OCI-M2 (cell line): ENCODE measurements at regions not wholly inside any gene's neighbourhood (a gene's known extent, or its start where the extent isn't known, plus 50 kb on each side); places are given as distances from the start of the nearest gene placed in this dataset.
"Not testable (repeated sequence)": the region's sequence is repeated elsewhere in the genome, so short reads cannot be mapped to it uniquely, and the experiment has no call there.

Experiments
- DNase-seq: peaks from one replicate; lab custom pipeline; 2025; ENCODE audit not compliant: unreplicated experiment; lab: John Stamatoyannopoulos, UW

DNA sequence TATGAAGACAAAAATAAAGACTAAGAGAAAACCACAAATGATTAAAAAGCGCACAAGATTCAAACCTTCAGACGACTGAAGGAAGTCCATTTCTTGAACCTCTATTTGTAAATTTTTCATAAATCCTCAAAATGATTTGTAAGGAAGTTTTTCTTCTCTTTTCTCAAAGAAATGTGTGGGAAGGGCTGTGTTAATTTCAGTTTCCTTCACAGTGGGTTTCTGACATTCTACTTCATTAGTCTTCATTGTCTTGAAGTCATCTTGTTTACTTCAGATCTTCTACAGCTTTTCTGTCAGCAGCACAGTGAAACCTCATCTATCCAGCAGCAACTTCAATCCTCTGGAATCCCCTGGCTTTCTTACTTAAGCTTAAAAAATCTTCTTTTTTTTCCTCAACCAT lies 87.6 kb upstream of the MYLIP start:
- no peak for DNase-seq

DNA sequence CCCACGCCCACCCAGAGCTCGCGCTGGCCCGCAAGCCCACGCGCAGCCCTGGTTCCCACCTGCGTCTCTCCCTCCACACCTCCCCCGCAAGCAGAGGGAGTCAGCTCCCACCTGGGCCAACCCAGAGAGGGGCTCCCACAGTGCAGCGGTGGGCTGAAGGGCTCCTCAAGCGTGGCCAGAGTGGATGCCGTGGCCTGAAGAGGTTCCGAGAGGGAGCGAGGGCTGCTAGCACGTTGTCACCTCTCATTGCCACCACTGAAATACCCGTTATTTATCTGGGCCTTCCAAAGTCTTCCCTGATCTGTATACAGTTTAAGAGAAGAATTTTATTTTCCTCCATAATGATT lies 88.3 kb upstream of the MYLIP start:
- no peak for DNase-seq

DNA sequence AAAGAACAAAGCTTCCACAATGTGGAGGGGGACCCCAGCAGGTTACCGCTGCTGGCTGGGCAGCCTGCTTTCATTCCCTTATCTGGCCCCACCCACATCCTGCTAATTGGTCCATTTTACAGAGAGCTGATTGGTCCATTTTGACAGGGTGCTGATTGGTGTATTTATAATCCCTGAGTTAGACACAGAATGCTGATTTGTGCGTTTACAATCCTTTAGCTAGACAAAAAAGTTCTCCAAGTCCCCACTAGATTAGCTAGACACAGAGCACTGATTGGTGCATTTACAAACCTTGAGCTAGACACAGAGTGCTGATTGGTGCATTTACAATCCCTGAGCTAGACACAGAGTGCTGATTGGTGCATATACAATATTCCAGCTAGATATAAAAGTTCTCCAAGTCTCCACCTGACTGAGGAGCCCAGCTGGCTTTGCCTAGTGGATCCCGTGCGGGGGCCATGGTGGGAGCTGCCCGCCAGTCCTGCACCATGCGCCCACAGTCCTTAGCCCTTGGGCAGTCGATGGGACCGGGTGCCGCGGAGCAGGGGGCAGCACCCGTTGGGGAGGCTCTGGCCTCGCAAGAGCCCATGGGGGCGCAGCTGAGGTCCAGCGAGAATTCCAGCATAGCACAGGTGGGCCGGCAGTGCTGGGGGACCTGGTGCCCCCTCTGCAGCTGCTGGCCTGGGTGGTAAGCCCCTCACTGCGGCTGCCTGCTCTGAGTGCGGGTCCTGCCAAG lies 88.8 kb upstream of the MYLIP start:
- DNase-seq, result not testable (repeated sequence)

DNA sequence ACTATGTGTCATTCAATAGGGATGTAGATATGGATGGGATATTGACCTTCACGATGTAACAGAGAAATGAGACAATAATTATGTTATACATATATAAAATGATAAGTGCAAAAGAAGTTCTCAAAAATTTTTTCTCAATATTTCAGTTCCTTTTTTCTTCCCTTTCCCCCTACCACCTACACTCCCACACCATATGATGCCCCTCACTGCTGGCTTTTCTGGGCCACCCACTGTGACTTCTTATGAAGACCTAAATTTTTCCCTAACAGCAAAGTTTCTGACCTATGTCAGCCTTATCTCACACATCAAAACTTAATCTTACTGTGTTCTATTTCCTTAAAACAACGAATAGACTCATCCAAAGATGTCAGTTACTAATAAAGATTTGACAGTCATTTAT lies 89.9 kb upstream of the MYLIP start:
- no peak for DNase-seq

DNA sequence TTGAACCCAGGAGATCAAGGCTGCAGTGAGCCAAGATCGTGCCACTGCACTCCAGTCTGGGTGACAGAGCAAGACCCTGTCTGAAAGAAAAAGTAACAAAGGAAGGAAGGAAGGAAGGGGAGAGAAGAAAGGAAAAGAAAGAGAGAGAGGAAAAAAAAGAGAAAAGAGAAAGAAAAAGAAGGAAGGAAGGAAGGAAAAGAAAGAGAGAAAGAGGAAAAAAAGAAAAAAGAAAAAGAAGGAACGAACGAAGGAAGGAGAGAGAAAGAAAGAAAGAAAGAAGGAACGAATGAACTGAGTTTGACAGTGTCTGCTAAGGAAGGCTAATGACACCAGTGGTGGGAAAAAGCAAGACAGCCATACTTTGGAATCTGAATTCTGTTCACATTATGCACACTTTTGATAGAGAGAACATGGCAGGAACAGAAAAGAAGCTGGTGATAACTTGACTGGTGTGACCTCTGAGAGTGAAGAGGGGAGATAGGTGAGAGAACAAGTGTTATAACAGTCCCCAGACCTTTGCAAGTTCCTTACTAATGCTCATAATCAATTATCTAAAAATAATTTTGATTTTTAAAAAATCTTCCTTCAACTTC lies 93.3 kb upstream of the MYLIP start:
- DNase-seq, result no peak

DNA sequence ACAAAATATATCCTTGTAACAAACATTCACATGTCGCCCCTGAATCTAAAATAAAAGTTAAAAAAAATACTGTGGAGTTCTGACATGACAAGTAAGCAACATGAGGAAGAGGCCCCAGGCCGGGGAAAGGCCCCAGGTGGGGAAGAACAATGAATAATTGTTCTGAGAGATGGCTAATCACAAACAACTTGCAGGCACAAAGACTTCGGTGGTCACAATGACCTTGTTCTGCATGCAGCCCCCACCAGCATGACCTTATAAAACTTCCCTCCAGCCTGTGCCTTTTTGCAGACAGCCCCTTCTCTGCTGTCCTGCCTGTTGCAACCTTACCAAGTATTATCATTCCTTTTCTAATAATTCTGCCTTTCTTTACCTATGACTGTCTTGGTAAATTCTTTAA lies 95.7 kb upstream of the MYLIP start:
- no peak for DNase-seq

DNA sequence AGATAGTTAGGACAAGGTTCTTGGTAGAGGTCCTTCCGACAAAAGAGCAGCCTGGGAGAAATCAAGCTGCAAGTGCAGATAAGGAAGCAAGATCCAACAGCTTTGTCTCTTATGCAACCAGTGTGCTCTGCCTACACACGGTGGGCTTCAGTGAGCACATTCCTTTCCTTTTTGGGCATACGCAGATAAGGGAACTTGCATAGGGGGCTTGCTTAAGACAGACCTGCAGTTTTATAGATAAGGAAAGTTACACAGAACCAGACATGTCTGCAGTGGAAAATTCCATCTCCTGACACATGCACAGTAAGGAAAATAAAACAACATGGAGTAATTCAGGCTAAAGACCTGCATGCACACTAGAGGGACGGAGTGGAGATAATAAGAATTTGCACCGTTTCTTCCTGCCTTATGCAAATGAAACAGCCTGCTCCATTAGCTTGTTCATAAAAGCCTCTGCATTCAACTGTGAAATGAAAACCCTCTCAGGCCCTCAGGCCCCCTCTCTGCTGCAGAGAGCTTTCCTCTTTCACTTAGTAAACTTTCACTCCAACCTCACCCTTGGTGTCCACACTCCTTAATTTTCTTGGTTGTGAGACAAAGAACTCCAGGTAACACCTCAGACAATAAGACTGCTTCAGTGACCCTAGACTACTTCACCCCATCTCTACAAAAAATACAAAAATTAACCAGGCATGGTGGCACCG lies 97.5 kb upstream of the MYLIP start:
- DNase-seq, result peak; percentile 90

DNA sequence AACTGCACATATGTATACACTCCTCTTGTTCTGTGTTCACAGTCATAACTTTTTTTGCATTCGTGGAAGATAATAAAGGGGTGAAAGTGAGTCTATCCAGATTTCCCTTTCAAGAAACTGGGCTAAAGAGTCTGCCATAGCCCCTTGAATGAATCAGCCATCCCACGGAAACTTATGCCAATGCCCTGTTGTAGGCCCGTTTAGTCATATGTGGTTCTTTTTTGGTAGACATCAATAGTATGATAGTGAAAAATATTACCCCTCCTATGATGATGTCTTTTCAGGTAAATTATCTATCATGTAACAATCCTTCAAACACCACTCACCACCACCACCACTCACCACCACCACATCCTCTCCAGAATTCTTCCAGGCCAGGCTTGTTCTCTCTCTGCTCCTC lies 99.9 kb upstream of the MYLIP start:
- DNase-seq, result no peak

DNA sequence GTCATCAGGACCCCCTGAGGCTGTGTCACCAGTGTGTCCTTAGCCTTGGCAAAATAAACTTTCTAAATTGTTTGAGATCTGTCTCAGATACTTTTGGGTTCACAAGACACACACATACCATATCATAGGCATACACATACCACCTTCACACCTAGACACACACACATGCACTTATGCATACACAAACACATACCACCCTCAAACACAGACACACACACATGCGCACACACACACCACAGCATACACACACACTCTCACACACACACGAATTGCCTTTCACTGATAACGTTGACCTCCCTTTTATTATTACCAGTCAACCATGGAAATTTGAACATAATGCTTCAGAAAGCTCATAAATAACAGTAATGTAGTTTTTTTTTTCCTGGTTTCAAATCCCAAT lies 108.6 kb upstream of the MYLIP start:
- no peak for DNase-seq

DNA sequence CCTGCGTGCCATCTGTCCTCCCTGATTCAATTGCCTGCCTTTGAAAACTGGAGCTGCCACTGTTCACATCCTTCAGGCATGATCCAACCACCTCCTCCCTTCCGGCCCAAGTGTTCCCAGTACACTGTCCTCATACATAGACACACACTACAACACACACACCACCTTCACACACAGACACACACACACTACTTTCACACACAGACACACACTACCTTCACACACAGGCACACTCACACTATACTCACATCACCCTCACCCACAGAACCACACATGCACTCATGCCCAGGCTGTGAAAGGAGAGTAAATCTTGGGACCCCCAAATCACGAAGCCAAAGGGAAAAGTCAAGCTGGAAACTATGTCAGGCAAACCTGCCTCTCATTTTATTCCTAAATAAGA lies 109.4 kb upstream of the MYLIP start:
- no peak for DNase-seq

DNA sequence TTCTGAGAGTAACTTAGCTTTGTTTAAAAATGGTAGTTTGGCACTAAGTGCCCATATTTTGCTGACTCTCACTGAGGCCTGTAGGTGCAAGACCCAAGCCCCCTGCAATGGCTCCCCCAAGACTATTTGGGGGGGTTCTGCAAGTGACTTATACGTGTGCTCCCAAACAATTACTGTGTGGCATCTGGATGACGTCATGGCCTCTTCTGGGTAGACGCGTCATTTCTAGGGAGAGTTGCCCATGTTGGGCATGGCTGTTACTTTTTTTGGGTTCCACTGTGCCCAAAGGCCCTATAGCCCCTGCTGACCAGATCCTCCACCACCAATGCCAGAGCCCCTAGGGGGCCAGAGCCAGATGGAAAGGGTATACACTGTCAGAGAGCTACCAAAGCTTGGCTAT lies 110.3 kb upstream of the MYLIP start:
- DNase-seq, result no peak

DNA sequence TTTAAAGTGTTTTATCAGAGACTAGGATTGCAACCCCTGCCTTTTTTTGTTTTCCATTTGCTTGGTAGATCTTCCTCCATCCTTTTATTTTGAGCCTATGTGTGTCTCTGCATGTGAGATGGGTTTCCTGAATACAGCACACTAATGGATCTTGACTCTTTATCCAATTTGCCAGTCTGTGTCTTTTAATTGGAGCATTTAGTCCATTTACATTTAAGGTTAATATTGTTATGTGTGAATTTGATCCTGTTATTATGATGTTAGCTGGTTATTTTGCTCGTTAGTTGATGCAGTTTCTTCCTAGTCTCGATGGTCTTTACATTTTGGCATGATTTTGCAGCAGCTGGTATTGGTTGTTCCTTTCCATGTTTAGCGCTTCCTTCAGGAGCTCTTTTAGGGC lies 114.6 kb upstream of the MYLIP start:
- not testable (repeated sequence) for DNase-seq

DNA sequence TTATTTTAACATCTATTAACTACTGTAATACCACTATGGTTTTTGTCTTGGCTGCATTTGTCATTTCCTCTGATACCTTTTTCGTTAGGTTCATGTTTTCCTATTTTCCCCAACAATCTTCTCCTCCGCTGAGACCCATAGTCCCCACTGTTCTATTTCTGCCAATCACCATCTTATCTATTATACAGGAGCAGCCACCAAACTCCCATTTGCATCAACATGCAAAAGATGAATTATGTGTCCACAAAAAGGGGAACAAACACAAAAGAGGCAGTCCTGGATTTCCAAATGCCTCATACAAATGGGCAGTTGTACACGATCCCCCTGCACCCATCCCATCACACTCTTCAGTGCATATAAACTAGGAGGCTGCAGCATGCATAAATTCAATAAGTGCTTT lies 121.7 kb upstream of the MYLIP start:
- DNase-seq, result no peak

DNA sequence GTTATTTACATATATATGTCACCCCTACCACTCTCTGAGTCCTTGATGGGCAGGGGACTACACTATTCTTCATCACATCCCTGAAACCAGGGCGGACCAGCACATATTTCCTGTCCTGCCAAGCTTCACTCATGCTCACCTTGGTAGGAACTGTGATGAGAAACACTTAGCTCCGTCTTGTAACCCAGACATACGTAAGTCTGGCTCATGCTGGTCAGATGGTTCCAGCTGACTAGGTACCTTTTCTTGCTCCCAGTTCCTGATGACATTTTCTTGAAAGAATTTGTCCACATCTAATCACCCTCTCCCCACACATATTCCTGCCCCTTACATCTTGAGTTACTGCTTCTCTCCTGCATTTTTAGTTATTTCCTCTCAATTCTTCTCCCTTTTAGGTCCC lies 122.2 kb upstream of the MYLIP start:
- DNase-seq, result no peak

DNA sequence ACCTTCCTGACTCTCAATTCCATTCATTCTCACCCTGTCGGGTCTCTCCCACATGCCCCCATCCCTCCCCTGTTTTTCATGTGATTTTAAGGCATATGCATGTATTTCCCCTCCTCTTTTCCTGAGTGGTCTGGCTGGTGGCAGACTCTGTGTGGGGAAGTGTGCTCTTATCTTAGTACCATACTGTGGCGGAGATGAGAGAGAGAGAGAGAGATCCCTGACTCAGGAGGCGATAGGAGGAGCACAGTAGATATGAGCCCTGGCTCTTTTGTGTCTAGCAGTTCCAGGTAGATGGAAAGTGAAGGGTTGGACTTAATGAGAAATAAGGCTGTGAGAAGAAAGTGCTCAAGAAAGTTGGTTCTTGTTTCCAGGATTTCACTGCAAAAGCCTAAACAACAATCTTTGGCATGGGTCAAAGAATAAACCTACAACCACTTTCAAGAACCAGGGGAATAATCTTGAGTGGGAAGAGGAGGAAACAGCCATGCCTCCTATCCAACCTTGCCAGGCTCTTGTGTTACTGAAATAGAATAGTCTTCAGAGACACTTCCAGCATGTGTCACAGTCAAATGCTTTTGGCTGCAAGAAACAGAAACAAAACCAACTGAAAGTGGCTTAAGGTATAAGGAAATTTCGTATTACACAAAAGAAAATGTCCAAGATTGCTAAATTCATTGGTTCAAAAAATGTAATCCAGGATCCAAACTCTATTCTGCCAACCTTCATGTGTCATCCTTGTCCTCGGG lies 123.8 kb upstream of the MYLIP start:
- no peak for DNase-seq

DNA sequence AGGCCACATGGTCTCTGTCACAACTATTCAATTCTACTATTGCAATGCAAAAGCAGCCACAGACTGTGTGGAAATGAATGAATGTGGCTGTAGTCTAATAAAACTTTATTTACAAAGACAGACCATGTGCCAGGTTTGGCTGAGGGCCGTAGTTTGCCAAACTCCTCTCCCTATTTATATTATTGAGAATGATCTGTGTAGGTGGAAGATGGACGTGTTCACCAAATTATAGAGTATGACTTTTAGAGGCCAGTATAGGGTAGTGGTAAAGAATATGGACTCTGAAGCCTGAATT lies 125.7 kb upstream of the MYLIP start:
- no peak for DNase-seq

DNA sequence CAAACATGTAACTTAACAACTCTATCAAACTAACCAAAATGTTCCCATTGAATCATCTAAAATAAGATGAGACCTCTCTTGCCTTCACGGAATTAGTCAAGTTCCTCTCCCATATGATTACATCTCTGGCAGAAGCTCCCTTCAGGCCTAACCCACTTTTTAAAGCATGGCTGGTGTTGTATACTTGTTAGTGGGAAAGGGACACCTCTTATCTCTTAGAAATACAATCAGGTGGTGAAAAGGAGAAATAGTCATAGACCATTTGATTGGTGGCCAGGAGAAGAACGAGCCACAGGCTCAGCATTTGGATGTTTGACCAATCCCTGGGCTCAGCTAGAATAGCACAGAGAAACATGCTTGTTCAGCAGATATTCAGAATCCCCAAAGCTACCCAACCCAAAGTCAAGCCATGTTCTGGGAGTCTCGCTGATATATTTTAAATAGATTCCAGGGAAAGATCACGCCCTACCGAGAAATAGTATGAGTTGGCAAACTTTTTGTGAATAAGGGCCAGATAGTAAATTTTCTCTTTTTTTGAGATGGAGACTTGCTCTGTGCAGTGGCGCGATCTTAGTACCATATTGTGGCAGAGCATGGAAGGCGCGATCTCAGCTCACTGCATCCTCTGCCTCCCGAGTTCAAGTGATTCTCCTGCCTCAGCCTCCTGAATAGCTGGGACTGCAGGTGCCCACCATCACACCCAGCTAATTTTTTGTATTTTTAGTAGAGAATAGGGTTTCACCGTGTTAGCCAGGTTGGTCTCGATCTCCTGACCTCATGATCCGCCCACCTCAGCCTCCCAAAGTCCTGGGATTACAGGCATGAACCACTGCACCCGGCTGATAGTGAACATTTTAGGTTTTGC lies 126.3 kb upstream of the MYLIP start:
- no peak for DNase-seq

DNA sequence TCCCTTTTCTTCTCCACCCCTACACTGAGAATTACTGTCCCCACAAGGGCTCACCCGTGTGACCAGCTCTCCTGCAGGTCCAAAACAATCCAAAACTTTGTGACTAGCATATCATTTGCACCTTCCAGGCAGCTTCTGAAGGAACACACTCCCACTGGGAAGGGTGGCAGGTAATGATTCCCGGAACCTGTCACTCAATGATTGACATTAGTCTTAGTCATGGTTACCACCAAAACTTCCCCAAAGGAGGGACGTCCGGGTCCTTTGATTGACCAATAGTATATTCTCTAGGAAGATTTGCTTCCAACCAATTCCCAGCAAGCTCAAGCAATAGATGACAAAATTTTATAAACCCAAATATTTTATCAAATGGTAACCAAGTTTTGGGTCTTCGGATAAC lies 127.7 kb upstream of the MYLIP start:
- DNase-seq, result no peak

DNA sequence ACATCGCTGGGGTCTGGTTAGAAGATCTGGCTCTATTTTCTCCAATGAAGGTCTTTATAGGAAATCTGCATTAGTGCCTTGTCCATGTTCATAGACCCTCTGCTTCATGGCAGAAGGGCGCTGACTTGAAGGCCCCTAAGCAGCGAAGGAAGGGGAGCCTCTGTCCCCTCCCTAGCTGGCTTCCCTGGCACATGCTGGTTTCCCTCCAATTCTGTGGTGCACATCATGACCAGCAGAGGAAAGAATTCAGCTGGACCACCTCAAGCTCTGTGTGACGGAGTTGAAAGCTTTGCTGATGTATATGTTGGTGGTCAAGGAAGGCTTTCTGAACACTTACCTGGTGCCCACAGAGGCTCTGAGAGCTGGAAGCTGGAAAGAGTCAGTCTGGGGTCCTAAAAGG lies 129.7 kb upstream of the MYLIP start:
- no peak for DNase-seq

DNA sequence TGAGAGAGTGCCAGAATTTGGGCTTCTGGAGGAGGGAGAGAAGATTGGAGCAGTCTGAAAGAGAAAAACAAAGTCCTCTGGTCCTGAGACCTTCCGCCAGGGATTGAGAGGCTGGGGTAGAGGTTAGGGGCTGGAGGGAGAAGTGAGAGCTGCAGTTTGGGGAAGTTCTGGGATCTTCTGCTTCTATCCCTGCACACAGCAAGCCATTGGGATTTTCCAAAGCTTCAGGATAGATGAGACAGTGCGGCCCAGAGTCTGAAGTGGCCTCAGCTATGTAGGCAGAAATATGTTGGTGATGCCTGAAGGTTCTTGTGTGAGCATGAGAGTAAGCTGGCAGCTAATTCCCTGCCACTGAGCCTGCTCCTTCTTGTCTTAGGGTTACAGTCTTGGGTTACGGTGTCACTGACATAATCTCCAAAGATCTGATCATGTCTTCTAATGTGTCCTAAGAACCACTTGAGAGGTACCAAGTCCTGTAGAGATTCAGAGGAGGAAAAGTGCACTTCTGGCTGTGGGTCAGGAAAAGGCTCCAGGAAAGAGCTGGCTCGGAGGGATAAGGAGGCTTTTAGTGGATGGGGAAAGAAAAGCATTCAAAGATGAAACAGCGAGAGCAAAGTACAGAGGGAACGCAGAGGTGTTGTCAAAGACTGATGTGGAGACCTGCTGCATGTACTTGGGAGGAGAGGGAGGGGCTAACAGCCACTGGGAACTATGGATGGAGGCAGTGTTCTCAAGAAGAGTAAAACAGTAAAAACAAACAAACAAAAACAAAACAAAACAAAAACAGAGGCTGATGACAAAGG lies 131.1 kb upstream of the MYLIP start:
- DNase-seq, result no peak
